OCI-LY3 (cell line): ENCODE measurements at regions not wholly inside any gene's neighbourhood (a gene's known extent, or its start where the extent isn't known, plus 50 kb on each side); places are given as distances from the start of the nearest gene placed in this dataset.

Source experiments
- EZH2phosphoT487 ChIP-seq: fragments of 200-600 bp; shearing (Covaris generic); IDR thresholded peaks from 2 replicates; pipeline ENCODE4 v1.6.1; 2018; ENCODE audit warnings: antibody characterized with exemption, mixed run types, low read depth
- TF ChIP-seq, protein P1 (sequence below): fragments of 200-600, 300-600 bp; sonication (generic); IDR thresholded peaks from 2 replicates; pipeline ENCODE4 v1.5.1; 2014; ENCODE audit warnings: antibody characterized with exemption, low read length, low read depth

DNA sequence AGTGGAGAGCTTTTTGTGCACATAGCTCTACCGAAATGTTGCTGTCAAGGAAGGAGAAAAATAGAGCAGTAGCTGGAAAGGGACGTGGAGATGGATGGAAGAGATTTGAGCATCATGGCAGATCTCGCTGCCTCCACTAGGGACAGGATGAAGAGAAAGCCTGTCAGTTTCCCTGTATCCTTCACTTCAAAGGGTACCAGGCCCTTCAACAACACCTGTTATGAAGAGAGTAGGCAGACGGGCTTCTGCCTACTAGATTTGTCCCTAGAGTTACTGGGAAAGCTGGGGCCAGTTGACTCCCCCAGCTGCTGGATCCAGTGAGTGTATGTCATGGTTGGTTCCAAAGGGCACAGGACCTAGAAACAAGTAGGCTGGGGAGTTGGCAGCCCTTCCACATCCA, 150.8 kb downstream of the TLE3 start:
- TF ChIP-seq, protein P1, sequence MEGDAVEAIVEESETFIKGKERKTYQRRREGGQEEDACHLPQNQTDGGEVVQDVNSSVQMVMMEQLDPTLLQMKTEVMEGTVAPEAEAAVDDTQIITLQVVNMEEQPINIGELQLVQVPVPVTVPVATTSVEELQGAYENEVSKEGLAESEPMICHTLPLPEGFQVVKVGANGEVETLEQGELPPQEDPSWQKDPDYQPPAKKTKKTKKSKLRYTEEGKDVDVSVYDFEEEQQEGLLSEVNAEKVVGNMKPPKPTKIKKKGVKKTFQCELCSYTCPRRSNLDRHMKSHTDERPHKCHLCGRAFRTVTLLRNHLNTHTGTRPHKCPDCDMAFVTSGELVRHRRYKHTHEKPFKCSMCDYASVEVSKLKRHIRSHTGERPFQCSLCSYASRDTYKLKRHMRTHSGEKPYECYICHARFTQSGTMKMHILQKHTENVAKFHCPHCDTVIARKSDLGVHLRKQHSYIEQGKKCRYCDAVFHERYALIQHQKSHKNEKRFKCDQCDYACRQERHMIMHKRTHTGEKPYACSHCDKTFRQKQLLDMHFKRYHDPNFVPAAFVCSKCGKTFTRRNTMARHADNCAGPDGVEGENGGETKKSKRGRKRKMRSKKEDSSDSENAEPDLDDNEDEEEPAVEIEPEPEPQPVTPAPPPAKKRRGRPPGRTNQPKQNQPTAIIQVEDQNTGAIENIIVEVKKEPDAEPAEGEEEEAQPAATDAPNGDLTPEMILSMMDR: no peak
- TF ChIP-seq EZH2phosphoT487: no peak
